ENCODE measurements at regions not wholly inside any gene's neighbourhood (a gene's known extent, or its start where the extent isn't known, plus 50 kb on each side); places are given as distances from the start of the nearest gene placed in this dataset.

- TF ChIP-seq CTCF (IDR thresholded peaks at IDR 0.05) = no peak
- TF ChIP-seq POLR2A (IDR thresholded peaks at IDR 0.05) = no peak
These were observed 202.0 kb upstream of the DGKB start for GRCh38 chr7:15104411-15105092.
